ENCODE measurements at regions not wholly inside any gene's neighbourhood (a gene's known extent, or its start where the extent isn't known, plus 50 kb on each side); places are given as distances from the start of the nearest gene placed in this dataset.
A peak's percentile ranks its signal among the peaks of the same experiment; 100 is the strongest.

DNA sequence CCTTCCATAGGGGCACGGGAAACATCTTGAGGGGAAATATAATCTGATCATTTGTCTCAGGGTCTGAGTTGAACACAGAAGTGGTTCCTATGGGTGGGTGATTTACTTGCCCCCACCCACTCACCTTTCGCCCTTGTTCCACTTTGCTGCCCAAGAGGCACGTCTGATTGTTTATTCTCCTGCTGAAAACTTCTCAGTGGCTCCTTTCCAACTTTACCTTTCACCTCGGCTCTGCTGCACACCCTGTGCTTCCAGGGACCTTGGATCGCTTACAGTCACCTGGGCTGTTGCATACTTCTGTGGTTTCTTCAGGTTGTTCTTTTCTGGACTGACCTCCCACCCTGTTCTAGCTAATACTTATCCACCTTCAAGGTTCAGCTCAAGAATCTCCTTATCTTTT is 213.4 kb upstream of the JADE1 start:
- no peak overlapping the region for H2BK20ac ChIP-seq (ENCODE audit: low read depth, low read length)
- H4K5ac ChIP-seq (ENCODE audit: low read depth, low read length), result no peak overlapping the region
- no peaks in the 10 kb centered on the region for H4K20me1 ChIP-seq (ENCODE audit: insufficient read depth, low read length)
- H3K4me2 ChIP-seq (ENCODE audit: low read depth, low read length), result no peak overlapping the region
- H2BK120ac ChIP-seq (ENCODE audit: low read depth, low read length), result no peak overlapping the region
- BruUV-seq (replicated peaks), result no TSS peak
- POLR2A ChIA-PET (ENCODE audit: unreplicated experiment), result no interaction called here
- H2AK5ac ChIP-seq (ENCODE audit: low read depth, low read length), result peak overlapping the region; percentile 5; the same call in 1 of the 2 replicates
- H3K79me1 ChIP-seq (ENCODE audit: low read depth in 1 of 2, low read length in 2 of 2), result no peaks in the 10 kb centered on the region
- H3K56ac ChIP-seq (ENCODE audit: extremely low read depth, insufficient read depth, low read length), result no peak overlapping the region
- no peak overlapping the region for H2AFZ ChIP-seq (replicated peaks; ENCODE audit: low read length, poor library complexity)
- no peaks in the 10 kb centered on the region for H3K27me3 ChIP-seq (ENCODE audit: control insufficient read depth, insufficient read depth, low read length)
- H3K14ac ChIP-seq (replicated peaks; ENCODE audit: low read depth, low read length), result no peak overlapping the region
- dilution Hi-C loops (cut with HindIII; ENCODE audit: low sequenced_read_pairs, unreplicated experiment) (no loop called here), intact Hi-C loops (cut with micrococcal nuclease) (no loop called here), in situ Hi-C loops (cut with MboI; ENCODE audit: low sequenced_read_pairs) (no loop called here)
- H3K23ac ChIP-seq (ENCODE audit: low read depth, low read length), result no peak overlapping the region
- DNase-seq (no peak), ATAC-seq (ENCODE audit: low read depth) (no peak)
- H2BK15ac ChIP-seq (ENCODE audit: low read depth, low read length), result no peak overlapping the region
- peaks cover 3% of the 10 kb centered on the region; the same call in 1 of the 2 replicates for H3K9me3 ChIP-seq (ENCODE audit: control insufficient read depth, insufficient read depth, low read length)
- CTCF ChIA-PET, result no interaction called here
- no peaks in the 10 kb centered on the region for H3K36me3 ChIP-seq (ENCODE audit: control insufficient read depth, insufficient read depth, low read length)
- no peak overlapping the region for H3K4me3 ChIP-seq (ENCODE audit: insufficient read depth, low read depth, low read length)
- no peak overlapping the region for H3K27ac ChIP-seq (ENCODE audit: insufficient read depth, low read length)
- no peak overlapping the region for H4K91ac ChIP-seq (ENCODE audit: insufficient read depth, low read depth, low read length)
- no peak overlapping the region for H2BK5ac ChIP-seq (ENCODE audit: low read depth, low read length, poor library complexity, severe bottlenecking)
- H3K9me1 ChIP-seq (ENCODE audit: insufficient read depth, low read length), result peaks cover 13% of the 10 kb centered on the region
- no peak overlapping the region for H2AK9ac ChIP-seq (replicated peaks; ENCODE audit: low read depth, low read length, poor library complexity)
- H3K4ac ChIP-seq (ENCODE audit: low read depth, low read length), result no peak overlapping the region; the same call in 1 of the 2 replicates
- H4K8ac ChIP-seq (ENCODE audit: low read depth in 2 of 2, low read length in 2 of 2), result no peak overlapping the region
- peaks cover 10% of the 10 kb centered on the region for H3K4me1 ChIP-seq (ENCODE audit: control insufficient read depth, insufficient read depth, low read length)
- TF ChIP-seq RAD21 (IDR thresholded peaks at IDR 0.05; ENCODE audit: low read length) (no peak), CEBPB (IDR thresholded peaks at IDR 0.05; ENCODE audit: low read depth, low read length) (no peak), MAZ (IDR thresholded peaks at IDR 0.05; ENCODE audit: borderline replicate concordance, low read depth, low read length) (no peak), BHLHE40 (IDR thresholded peaks at IDR 0.05; ENCODE audit: low read depth, low read length) (no peak), SMC3 (IDR thresholded peaks at IDR 0.05; ENCODE audit: low read depth, low read length) (no peak), MAFK (IDR thresholded peaks at IDR 0.05; ENCODE audit: low read depth, low read length) (no peak)
- TF ChIP-seq, protein P1, sequence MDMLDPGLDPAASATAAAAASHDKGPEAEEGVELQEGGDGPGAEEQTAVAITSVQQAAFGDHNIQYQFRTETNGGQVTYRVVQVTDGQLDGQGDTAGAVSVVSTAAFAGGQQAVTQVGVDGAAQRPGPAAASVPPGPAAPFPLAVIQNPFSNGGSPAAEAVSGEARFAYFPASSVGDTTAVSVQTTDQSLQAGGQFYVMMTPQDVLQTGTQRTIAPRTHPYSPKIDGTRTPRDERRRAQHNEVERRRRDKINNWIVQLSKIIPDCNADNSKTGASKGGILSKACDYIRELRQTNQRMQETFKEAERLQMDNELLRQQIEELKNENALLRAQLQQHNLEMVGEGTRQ (IDR thresholded peaks at IDR 0.05; ENCODE audit: low read depth, low read length), result no peak
- TF ChIP-seq, protein P2, sequence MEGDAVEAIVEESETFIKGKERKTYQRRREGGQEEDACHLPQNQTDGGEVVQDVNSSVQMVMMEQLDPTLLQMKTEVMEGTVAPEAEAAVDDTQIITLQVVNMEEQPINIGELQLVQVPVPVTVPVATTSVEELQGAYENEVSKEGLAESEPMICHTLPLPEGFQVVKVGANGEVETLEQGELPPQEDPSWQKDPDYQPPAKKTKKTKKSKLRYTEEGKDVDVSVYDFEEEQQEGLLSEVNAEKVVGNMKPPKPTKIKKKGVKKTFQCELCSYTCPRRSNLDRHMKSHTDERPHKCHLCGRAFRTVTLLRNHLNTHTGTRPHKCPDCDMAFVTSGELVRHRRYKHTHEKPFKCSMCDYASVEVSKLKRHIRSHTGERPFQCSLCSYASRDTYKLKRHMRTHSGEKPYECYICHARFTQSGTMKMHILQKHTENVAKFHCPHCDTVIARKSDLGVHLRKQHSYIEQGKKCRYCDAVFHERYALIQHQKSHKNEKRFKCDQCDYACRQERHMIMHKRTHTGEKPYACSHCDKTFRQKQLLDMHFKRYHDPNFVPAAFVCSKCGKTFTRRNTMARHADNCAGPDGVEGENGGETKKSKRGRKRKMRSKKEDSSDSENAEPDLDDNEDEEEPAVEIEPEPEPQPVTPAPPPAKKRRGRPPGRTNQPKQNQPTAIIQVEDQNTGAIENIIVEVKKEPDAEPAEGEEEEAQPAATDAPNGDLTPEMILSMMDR (conservative IDR thresholded peaks at IDR 0.05; ENCODE audit: low read depth, low read length), result no peak
- TF ChIP-seq, protein P3, sequence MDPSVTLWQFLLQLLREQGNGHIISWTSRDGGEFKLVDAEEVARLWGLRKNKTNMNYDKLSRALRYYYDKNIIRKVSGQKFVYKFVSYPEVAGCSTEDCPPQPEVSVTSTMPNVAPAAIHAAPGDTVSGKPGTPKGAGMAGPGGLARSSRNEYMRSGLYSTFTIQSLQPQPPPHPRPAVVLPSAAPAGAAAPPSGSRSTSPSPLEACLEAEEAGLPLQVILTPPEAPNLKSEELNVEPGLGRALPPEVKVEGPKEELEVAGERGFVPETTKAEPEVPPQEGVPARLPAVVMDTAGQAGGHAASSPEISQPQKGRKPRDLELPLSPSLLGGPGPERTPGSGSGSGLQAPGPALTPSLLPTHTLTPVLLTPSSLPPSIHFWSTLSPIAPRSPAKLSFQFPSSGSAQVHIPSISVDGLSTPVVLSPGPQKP (IDR thresholded peaks at IDR 0.05; ENCODE audit: borderline replicate concordance, low read depth, low read length), result no peak
- WGBS, 2 experiments (ENCODE audit: extremely low coverage in 2 of 2, insufficient read length in 1 of 2), result 75% methylated on average over 3 of the region's 5 CpGs; no CpG with 5 or more reads in 1 of the 2 experiments
- no peak overlapping the region for H3K9ac ChIP-seq (ENCODE audit: low read depth, low read length)
- H3K18ac ChIP-seq (ENCODE audit: low read depth, low read length), result no peak overlapping the region

All from IMR-90 (cell line).